ENCODE measurements at regions not wholly inside any gene's neighbourhood (a gene's known extent, or its start where the extent isn't known, plus 50 kb on each side); places are given as distances from the start of the nearest gene placed in this dataset.

GRCh38 chr9:13432904-13433303 is 153.4 kb upstream of the MPDZ start:
- TF ChIP-seq CTCF (IDR thresholded peaks at IDR 0.05; ENCODE audit: low read length) (no peak), EZH2 (optimal IDR thresholded peaks at IDR 0.05; ENCODE audit: low read depth, low read length) (no peak), EZH2phosphoT487 (IDR thresholded peaks at IDR 0.05; ENCODE audit: low read length) (no peak)
